VCaP (cell line): ENCODE measurements at regions not wholly inside any gene's neighbourhood (a gene's known extent, or its start where the extent isn't known, plus 50 kb on each side); places are given as distances from the start of the nearest gene placed in this dataset.
"Not testable (repeated sequence)": the region's sequence is repeated elsewhere in the genome, so short reads cannot be mapped to it uniquely, and the experiment has no call there.

ENCODE experiments used
- H3K27ac ChIP-seq: fragments of 450-650 bp; 2 replicates; pipeline ENCODE4 v1.5.1; 2017
- CTCF ChIP-seq: fragments of 450-650 bp; conservative IDR thresholded peaks from 2 replicates; pipeline ENCODE4 v1.5.1; 2017; ENCODE audit warnings: mild to moderate bottlenecking, moderate library complexity

GRCh38 chr6:126983779-126984178 lies 134.7 kb upstream of the RSPO3 start:
- TF ChIP-seq CTCF, result no peak

DNA sequence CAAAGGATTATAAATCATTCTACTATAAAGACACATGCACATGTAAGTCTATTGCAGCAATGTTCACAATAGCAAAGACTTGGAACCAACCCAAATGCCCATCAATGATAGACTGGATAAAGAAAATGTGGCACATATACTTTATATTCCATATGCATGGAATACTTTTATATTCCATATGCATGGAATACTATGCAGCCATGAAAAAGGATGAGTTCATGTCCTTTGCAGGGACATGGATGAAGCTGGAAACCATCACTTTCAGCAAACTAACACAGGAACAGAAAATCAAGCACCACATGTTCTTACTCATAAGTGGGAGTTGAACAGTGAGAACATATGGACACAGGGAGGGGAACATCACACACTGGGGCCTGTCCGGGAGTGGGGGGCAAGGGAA lies 130.3 kb upstream of the RSPO3 start:
- not testable (repeated sequence) for H3K27ac ChIP-seq

More at GRCh38 chr6:126983779-126984178, 134.7 kb upstream of the RSPO3 start:
- no peak overlapping the region for H3K27ac ChIP-seq

DNA sequence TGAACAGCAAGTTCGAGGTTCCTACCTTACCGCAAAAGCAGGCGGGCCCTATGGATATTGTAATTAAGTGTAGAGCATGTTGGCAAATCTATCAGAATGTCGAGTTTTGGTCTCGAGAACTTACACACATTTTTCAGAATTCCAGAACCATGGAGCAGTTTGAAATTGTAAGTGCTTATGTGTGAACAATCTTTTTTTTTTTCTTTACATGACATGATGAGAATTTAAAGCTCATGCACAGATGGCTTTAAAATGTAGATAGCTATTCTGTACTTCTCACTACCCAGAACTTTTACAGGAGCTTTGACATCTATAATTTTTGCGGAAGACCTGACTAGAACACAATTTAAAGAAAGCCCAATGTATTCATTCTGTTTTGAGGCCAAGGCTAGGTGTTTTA lies 117.8 kb upstream of the RSPO3 start:
- no peak overlapping the region for H3K27ac ChIP-seq
- TF ChIP-seq CTCF, result no peak

- no peak for TF ChIP-seq CTCF
These were observed 104.6 kb upstream of the RSPO3 start for GRCh38 chr6:127013865-127014264.

GRCh38 chr6:127015858-127016257 lies 102.6 kb upstream of the RSPO3 start:
- no peak overlapping the region for H3K27ac ChIP-seq
- TF ChIP-seq CTCF, result no peak

More at GRCh38 chr6:127013865-127014264, 104.6 kb upstream of the RSPO3 start:
- H3K27ac ChIP-seq, result no peak overlapping the region

DNA sequence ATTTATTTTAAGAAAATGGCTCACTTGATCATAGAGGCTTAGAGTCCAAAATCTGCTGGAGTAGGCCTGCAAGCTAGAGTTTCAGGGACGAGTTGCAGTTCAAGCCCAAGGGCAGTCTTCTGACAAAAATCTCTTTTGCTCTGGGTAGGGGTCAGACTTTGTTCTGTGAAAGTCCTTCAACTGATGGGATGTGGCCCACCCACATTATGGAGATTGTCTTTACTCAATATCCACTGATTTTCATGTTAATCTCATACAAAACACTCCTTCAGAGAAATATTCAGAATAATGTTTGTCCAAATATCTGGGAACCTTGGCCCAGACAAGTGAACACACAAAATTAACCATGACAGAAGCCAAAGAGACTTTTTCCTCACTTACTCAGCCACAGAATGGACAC lies 98.6 kb upstream of the RSPO3 start:
- TF ChIP-seq CTCF, result no peak

GRCh38 chr6:127022302-127022701 lies 96.2 kb upstream of the RSPO3 start:
- H3K27ac ChIP-seq, result no peak overlapping the region
- TF ChIP-seq CTCF, result no peak

More for the DNA sequence above, 98.6 kb upstream of the RSPO3 start:
- no peak overlapping the region for H3K27ac ChIP-seq

GRCh38 chr6:127023001-127023778 lies 95.3 kb upstream of the RSPO3 start:
- no peak for TF ChIP-seq CTCF
- H3K27ac ChIP-seq, result no peak overlapping the region
